GM12891 (cell line): ENCODE measurements at regions not wholly inside any gene's neighbourhood (a gene's known extent, or its start where the extent isn't known, plus 50 kb on each side); places are given as distances from the start of the nearest gene placed in this dataset.

Experiments
- POLR2A ChIP-seq: IDR thresholded peaks from 2 replicates; pipeline ENCODE4 v1.6.1; 2011; ENCODE audit warnings: low read depth, low read length, control low read depth
- POLR2AphosphoS5 ChIP-seq: IDR thresholded peaks from 2 replicates; pipeline ENCODE4 v1.6.1; 2011; ENCODE audit warnings: low read depth, low read length, control low read depth
- SPI1 ChIP-seq: IDR thresholded peaks from 2 replicates; pipeline ENCODE4 v1.6.1; 2011; ENCODE audit warnings: low read depth, low read length, control low read depth
- TAF1 ChIP-seq: IDR thresholded peaks from 2 replicates; pipeline ENCODE4 v1.6.1; 2011; ENCODE audit warnings: low read depth, low read length, control low read depth

DNA sequence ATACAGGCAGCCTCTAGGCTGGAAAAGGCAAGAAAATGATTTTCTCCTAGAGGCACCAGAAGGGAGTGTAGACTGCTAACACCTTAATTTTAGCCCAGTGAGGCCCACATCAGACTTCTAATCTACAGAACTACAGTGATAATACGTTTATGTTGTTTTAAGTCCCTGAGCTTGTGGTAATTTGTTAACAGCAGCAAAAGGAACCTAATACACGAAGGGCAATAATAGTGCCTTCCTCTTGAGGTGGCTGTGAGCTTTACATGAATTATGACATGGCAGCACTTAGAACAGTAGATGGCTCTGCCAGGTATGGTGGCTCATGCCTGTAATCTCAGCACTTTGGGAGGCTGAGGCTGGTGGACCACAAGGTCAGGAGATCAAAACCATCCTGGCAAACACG, 118.8 kb downstream of the ZNF664 start:
- no peak for TF ChIP-seq SPI1
- no peak for TF ChIP-seq POLR2A
- TF ChIP-seq TAF1, result no peak
- no peak for TF ChIP-seq POLR2AphosphoS5
